NOMO-1 treated with DMSO at 0.1 percent for 48 hours (cell line): ENCODE measurements at regions not wholly inside any gene's neighbourhood (a gene's known extent, or its start where the extent isn't known, plus 50 kb on each side); places are given as distances from the start of the nearest gene placed in this dataset.

ENCODE experiments used
- DNase-seq: peaks from one replicate; lab custom pipeline; 2025; ENCODE audit not compliant: unreplicated experiment; lab: John Stamatoyannopoulos, UW

DNA sequence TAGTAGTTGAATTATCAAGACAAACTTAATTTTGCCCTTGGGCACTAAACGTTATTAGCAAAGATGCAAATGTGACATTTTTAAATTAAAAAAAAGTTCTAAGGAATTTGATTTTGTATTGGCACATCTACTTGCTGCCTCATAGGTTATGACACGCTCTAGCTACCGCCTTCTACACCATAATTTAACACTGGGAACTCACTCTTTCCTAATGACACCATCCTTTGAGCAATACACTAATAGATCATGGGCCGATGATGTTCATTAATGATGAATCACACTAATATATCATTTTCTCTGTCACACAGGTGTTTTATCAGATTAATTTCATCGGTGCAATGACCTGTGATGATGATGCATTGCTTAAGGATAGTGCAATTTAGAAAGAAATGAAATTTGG, 528.8 kb upstream of the PCDH9 start:
- no peak for DNase-seq

DNA sequence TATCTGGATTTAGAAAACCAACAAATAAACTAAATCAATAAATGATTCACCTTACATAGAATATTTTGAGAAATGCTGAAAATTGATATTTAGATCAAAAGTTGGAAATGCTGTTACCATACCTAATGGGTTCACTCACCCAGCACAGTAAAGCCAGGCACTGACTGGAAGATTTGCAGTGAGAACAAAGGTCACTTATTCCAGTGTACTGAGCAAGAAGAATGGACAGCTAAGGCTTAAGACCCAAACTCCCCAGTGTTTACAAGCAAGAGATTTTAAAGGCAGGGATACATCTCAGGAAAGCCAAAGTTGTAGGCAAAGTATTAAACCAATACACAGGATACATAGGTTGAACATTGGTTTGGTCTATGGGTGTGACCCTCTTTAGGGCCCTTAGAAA, 523.9 kb upstream of the PCDH9 start:
- DNase-seq = no peak

DNA sequence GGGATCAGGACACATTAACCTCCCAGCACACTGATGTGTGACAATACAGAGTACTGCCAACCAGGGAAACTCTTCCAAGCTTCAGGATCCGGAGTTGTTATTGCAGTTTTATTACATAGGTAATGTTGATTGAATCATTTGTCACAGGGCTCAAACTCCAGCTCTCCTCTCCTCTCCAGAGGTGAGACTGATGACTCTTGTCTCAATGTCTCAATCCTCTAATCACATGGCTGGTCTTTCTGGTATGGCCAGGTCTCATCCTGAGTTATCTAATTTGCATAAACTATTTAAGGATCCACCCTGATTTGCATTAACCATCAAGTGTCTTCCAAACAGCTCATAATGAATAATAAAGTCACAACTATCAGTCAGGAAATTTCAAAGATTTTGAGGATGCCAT, 522.6 kb upstream of the PCDH9 start:
- no peak for DNase-seq

DNA sequence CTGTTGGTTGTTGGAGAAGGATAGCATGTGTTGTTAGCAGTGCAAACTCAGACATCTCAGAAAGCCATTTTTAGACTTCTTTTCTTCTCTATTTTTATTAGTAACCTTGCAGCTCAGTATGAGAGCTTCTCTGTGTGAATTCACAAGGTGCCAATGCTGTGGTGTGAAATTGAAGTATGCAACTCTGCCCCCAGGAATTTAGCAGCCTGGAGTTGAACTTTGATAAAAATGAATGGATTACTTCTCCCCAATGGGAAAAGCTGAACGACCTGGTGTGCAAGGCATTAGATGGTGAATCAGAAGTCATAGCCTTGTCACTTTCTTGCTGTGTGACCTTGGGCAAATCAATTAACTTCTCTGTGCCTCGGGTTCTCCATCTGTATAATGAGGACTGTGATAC, 512.3 kb upstream of the PCDH9 start:
- no peak for DNase-seq

DNA sequence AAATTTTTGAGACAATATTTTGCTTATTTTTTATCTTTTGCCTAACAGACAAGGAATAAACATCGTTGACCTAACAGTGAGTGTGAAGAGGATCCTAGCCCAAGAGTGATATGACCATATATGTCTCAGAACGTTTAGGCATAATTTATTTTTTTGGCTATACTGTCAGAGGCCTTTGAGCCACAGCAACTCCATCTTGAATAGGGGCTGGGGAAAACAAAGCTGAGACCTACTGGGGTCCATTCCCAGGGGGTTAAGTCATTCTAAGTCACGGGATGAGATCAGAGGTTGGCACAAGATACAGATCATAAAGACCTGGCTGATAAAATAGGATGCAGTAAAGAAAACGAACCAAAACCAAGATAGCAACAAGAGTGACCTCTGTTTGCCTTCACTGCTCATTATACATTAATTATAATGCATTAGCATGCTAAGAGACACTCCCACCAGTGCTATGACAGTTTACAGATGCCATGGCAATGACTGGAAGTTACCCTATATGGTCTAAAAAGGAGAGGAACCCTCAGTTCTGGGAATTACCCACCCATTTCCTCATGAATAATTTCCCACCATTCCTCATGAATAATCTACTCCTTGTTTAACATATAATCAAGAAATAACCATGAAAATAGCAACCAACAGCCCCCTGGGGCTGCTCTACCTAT, 510.9 kb upstream of the PCDH9 start:
- DNase-seq = no peak

DNA sequence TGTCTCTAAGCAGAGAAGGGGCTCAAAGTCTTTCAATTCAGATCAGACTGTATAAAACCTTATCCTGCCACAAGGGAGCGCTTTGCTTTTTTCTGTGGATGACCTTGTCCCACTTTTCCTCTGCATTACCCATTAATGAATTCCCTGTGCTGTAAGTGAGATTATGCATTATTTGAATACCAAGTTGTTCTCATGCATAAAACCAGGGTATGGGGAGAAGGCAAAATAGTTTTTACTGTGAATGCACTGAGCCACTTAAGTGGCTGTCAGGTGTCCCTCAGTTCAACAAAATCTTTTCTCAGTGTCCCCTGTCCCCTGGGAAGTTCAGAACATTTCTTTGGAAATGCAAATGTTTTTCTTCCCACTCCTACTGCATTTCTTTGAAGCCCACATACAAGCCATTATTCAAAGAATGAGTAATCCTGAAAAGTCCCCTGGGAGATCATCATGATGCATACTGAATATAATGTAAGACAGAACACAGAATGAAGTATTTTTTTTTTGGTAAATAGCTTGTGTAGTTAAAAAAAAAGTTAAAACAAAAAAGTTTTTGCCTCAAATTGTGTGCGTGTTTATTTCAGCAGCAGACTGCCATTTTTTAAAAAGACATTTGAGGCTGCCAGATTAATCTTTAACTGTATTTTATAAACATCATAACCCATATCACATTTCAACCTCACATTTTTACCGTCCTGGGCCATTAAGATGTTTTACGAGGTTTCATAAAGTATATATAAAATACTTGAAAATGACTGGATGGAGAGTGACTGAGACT, 506.7 kb upstream of the PCDH9 start:
- DNase-seq = no peak

DNA sequence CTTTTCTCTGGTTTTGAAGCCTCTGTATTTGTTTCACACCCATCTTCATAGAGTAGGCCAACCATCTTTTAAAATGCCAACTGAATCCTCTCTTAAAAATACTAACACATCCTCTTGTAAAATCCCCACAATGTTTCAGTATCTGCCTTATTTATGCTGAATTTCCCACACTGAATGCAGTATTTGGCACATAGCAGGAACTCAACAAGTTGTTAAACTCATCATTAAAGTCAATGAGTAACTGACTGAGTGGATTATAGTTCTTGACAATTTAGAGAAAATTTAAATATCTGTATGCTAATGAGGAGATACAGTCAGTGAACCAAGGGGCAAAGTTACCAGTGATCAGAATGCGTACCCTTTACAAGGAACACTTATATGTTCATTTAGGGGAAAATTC, 505.5 kb upstream of the PCDH9 start:
- no peak for DNase-seq

DNA sequence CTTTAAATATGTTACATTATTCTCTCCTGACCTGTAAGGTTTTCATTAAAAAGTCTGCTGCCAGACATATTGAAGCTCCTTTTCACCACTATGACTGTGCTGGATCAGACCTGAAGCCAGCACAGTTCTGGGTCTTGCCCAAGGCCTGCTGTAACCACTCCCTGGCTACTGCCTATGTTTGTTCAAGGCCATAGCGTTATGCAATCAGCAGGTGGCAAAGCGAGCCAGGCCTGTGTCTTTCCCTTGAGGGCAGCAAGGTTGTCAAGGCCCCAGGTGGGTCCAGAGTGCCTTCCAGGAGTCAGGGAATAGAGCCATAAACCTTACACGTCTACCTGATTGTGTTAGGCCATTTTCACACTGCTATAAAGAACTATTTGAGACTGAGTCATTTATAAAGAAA, 496.8 kb upstream of the PCDH9 start:
- no peak for DNase-seq

DNA sequence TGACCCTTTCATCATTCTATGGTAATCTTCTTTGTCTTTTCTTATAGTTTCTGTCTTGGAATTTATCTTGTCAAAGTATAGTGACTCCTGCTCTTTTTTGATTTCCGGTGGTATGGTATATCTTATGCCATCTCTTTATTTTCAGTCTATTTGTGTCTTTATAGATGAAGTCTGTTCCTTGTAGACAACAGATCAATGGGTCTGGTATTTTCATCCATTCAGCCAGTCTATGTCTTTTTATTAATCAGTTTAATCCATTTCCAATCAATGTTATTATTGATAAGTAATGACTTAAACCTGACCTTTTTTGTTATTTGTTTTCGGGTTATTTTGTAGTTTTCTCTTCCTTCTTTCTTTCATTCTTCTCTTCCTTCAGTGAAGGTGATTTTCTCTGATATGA, 495.9 kb upstream of the PCDH9 start:
- DNase-seq = no peak

DNA sequence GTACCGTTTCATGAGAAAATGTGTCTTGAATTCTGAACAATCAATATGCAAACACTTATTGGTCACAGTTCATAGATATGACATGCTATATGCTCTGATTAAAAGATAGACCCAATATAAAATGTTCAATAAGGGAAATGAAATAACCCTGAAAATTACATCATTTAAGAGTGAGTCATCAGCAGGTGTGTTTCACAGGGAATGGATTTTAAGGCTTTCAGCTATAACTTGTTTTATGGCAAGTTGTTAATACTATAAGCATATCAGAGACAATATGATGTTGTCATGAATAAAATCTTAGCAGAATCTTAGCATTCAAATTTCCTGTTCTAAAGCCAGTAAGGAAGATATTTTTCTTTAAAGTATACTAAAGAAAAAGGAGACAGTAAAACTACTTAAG, 483.4 kb upstream of the PCDH9 start:
- DNase-seq = no peak

DNA sequence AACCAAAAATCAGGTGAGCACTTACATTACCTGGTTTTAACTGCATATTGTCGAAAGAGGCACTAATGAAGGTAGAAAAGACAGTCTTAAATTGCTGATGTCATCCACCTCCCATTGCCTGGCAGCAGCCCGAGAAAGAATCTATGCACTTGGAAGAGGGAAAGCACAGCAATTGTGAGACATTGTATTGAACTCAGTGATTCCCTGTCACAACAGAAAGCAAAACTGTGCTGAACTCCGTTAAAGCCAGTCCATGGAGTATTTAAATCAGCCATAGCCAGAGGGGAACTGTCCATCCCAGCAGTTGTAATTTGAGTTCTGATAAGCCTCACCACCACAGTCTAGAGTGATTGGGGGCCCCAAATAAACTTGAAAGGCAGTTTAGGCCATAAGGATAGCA, 466.6 kb upstream of the PCDH9 start:
- no peak for DNase-seq

DNA sequence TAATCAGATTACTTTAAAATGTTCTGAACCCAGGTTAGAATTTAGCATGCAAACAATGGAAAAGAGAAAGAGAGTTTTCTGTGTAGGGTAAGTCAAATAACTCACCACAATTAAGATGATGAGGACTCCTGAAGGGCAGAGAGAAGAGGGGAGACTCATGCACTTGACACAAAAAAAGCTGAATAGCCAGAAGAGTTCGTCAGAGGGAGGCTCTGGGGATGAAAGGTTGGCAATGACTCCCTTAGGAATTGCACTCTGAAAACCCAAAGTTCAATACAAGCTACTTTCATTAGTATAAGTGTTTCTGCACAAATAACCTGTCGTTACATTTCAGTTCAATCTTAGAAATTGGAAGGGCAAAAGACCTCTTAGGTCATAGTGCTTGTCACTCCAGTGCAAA, 434.4 kb upstream of the PCDH9 start:
- DNase-seq = no peak

DNA sequence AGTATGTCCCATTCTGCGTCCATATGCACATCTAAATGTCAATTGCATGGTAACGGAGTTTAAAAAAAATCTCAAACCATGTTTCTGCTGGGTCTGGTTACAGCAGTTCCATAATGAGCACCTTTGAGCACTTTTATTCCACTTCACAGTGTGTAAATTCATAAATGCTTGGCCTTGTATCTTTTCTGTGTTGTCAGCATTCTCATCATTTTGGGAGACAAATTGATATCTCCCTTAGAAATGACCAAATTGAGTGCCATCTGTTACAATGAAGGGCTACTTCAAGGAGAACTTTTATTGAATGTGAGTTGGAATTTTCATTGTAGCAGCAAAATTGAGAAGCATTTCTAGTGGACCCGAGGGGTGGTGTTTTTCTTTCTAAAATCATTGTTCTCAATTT, 432.9 kb upstream of the PCDH9 start:
- no peak for DNase-seq

DNA sequence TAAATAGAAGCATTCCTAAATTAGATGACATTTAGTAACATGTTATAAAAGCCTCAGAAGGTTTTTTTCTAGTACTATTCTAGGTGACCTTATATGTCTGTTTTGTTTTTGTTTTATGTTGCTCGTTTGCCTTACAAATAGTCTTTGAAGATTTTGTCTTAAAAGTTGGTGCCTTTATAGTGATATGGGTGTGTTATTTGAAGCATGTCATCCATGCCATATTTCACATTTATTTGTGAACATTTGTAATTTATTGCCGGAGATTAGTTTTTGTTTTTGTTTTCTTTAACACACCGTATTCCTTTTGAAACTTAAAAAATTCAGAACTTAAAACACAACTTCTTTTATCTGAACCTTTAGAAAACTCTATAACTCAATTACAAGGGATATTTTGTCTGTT, 422.8 kb upstream of the PCDH9 start:
- DNase-seq = no peak

DNA sequence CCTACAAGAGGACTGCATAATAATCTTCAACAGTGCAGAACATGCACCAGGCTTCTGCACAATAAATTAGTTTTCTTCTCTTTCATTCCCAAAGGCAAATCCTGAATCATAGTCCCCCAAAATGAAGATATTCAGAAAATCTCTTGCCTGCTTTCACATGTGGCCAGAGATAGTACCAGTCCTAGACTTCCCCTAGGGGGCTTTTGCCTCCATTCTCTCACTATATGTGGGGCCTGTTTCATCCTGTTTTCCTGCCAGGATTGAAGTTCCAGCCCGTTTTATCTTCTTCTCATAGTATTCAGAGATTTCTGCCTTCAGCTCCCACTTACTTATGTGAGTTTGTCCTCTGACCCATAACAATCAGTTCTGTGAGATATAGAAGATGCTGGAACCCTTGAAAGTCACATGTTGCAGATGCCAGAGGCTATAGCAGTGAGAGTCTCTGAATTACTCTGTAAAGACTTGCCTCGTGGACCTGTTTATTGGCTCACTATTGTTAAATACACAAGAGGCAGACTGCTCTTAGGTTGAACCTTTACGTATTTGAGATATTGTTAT, 421.9 kb upstream of the PCDH9 start:
- DNase-seq = no peak

DNA sequence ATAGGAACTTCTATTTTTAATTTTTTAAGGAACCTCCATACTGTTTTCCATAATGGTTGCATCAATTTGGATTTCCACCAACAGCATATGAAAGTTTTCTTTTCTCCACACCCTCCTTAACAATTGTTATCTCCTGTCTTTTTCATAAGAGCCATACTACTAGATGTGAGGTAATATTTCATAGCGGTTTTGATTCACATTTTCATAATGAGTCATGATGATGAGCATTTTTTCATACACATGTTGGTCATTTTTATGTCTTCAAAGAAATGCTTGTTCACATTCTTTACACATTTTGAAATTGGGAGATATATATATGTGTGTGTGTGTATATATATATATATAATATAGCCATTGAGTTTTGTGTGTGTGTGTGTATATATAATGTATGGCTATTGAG, 420.3 kb upstream of the PCDH9 start:
- no peak for DNase-seq

DNA sequence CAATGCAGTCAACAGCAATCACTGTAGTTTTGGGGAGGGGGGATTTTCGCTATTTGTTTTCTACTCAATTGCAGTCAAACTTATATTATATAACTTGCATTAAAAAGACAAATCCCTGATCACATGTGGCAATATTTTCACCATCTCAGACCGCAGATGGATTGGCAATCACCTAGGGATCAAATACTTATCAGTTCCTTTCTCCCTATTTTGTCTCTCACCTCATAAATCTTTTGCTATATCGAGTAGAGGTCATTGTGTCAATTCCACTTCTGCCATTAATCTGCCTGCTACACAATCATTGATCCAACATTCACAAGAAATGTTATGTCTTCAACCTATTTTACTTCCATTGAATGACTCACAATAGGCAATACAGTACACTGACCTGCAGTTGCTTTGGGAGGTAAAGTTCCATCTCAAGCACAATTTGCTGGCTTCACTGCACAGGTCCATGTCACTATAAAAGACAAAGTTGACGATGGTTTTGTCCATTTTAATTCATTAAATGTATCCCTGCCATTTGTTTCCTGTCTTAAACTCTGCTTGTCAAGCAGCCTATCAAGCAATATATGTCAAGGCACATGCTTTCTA, 415.8 kb upstream of the PCDH9 start:
- no peak for DNase-seq

DNA sequence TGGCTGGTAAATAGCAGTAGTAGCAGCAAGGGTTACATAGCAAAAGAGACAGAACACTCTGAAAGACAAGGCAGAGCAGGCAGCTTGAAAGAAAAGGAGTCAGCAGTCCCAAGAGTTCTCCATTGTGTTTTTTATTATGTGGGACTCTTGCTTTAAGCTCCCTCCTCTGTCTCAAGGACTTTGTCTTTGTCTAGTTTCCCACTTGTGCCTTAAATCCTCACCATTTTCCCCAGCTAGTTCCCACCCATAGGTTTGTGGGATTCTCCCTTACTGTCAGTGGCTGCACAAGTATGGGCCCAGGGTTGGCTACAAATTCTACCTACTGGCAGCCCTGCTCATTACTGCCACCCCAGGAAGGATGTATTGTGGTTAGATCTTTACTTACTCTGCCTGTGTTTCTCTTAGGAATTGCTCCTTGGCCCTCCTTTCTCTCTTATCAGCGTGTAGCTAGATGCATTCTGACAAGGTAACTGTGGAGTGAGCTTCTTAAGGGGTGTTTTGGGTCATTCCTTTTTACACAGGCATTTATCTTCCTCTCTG, 413.4 kb upstream of the PCDH9 start:
- no peak for DNase-seq

DNA sequence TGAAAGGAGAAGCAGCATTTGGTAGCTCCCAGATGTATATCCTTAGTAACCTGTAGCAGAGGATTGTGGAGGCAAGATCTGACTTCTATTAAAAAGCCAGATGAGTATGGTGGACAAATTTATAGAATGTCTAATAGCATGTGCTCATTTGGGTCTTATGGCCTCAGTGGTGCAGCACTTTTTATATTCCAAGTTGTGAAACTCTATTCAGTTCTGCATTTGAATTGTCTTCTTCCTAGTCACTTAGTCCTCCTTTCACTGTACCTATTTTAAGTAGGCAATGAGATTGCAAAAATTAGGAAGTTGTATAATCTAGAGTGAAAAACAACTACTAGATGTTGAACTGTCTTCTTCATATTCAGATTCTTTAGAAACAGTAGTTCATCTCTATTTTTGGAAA, 412.5 kb upstream of the PCDH9 start:
- peak; percentile 92 for DNase-seq

DNA sequence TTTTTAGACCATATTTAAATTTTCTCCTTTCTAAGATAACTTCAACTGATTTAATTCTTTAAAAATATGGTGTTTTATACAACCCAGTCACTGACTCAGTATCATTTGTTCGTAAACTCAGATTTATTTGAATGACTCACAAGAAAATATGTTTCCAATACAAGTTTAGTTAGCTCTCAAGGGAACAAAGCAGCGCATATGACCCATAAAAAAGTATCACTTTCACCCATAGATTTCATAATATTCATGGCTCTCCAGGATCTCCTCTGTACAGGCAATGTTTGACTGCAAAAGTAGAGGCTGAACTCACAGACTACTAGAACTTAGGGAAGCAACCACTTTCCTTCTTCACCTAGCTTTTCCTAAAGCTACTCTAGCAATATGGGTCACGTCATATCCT, 405.6 kb upstream of the PCDH9 start:
- no peak for DNase-seq

DNA sequence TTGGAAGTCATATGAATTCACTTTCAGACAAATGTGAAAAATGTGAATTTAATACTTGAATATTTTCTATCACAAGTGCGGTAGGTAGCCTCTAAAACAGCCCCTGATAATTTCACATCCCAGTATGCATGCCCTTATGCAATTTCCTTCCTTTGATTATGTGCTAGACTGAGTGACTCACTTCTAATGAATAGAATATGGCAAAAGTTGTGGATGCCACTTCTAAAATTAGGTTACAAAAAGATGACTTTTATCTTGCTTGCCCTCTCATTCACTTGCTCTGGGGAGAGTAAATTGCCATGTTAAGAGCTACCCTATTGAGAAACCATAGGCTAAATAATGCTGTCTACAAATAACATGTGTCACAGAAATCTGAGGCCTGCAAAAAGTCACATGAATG, 402.5 kb upstream of the PCDH9 start:
- peak; percentile 91 for DNase-seq

DNA sequence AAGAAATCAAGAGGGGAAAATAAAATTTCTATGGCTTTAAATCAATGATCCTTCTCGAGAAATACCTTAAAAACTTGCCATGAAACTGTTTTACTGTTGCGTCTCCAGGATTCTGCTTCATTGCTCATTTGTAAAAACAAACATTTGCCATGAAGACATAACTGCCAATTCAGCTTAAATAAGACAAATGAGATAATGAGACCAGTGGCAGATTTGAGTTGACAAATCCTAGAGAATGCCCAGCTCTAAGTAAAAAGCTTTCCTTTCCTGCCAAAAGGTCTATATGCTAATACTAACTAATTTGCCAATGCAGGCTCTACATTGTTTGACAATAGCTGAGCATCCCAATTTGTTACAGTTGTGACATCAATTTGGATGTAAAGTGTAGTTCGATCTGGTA, 400.5 kb upstream of the PCDH9 start:
- no peak for DNase-seq
